Activated CD4-positive, alpha-beta T cell treated with anti-CD3 and anti-CD28 coated beads, Interleukin-2, amount 50 U/mL, for 4 hours (primary cell): ENCODE measurements at regions not wholly inside any gene's neighbourhood (a gene's known extent, or its start where the extent isn't known, plus 50 kb on each side); places are given as distances from the start of the nearest gene placed in this dataset.

Experiments
- DNase-seq, 2 experiments: peaks; one replicate each; pipeline ENCODE4 v3.0.0-alpha.2; 2020

GRCh38 chr1:195012995-195013394 lies 1595.2 kb downstream of the KCNT2 start:
- DNase-seq: no peak

GRCh38 chr1:195005338-195005737 lies 1602.9 kb downstream of the KCNT2 start:
- no peak for DNase-seq

- no peak for DNase-seq
Observed at GRCh38 chr1:194990483-194990882, 1617.8 kb downstream of the KCNT2 start.

- DNase-seq: no peak
Observed at GRCh38 chr1:194975913-194976312, 1632.3 kb downstream of the KCNT2 start.

GRCh38 chr1:194968916-194969315 lies 1639.3 kb downstream of the KCNT2 start:
- DNase-seq: no peak

- no peak for DNase-seq
Observed at GRCh38 chr1:194959795-194960194, 1648.4 kb downstream of the KCNT2 start.

GRCh38 chr1:194952171-194952570 lies 1656.1 kb downstream of the KCNT2 start:
- DNase-seq: no peak

GRCh38 chr1:194950584-194950983 lies 1657.7 kb downstream of the KCNT2 start:
- no peak for DNase-seq

GRCh38 chr1:194940336-194941030 lies 1667.8 kb downstream of the KCNT2 start:
- DNase-seq: no peak

GRCh38 chr1:194935864-194936263 lies 1672.4 kb downstream of the KCNT2 start:
- no peak for DNase-seq

GRCh38 chr1:194931166-194931565 lies 1677.1 kb downstream of the KCNT2 start:
- DNase-seq: no peak

- no peak for DNase-seq
Observed at GRCh38 chr1:194930132-194930531, 1678.1 kb downstream of the KCNT2 start.

- DNase-seq: no peak
Observed at GRCh38 chr1:194929357-194929756, 1678.9 kb downstream of the KCNT2 start.

GRCh38 chr1:194919146-194919545 lies 1689.1 kb downstream of the KCNT2 start:
- DNase-seq: no peak

- no peak for DNase-seq
Observed at GRCh38 chr1:194917769-194918168, 1690.5 kb downstream of the KCNT2 start.

- no peak for DNase-seq
Observed at GRCh38 chr1:194908643-194909042, 1699.6 kb downstream of the KCNT2 start.

GRCh38 chr1:194903524-194903923 lies 1704.7 kb downstream of the KCNT2 start:
- no peak for DNase-seq

- no peak for DNase-seq
Observed at GRCh38 chr1:194889310-194889709, 1702.9 kb upstream of the B3GALT2 start.

GRCh38 chr1:194870860-194871259 lies 1684.4 kb upstream of the B3GALT2 start:
- no peak for DNase-seq

GRCh38 chr1:194866153-194866552 lies 1679.7 kb upstream of the B3GALT2 start:
- DNase-seq: no peak

GRCh38 chr1:194865383-194865782 lies 1679.0 kb upstream of the B3GALT2 start:
- DNase-seq: no peak

GRCh38 chr1:194862129-194862528 lies 1675.7 kb upstream of the B3GALT2 start:
- no peak for DNase-seq

- no peak for DNase-seq
Observed at GRCh38 chr1:194860248-194861201, 1674.1 kb upstream of the B3GALT2 start.
